Mesodermal cell (in vitro differentiated cells): ENCODE measurements at regions not wholly inside any gene's neighbourhood (a gene's known extent, or its start where the extent isn't known, plus 50 kb on each side); places are given as distances from the start of the nearest gene placed in this dataset.
"Not testable (repeated sequence)": the region's sequence is repeated elsewhere in the genome, so short reads cannot be mapped to it uniquely, and the experiment has no call there.

Experiments
- H3K27ac ChIP-seq: 2 replicates; pipeline ENCODE4 v1.7.0; 2013; ENCODE audit warnings: mild to moderate bottlenecking, low read depth, low read length, moderate library complexity; ENCODE audit not compliant: severe bottlenecking
- H3K36me3 ChIP-seq: 2 replicates; pipeline ENCODE4 v1.7.1; 2013; ENCODE audit warnings: mild to moderate bottlenecking, low read length, moderate library complexity; ENCODE audit not compliant: control insufficient read depth, insufficient read depth
- H3K4me1 ChIP-seq: one replicate; pipeline ENCODE4 v1.7.1; 2013; ENCODE audit warnings: mild to moderate bottlenecking, low read length; ENCODE audit not compliant: insufficient read depth, control insufficient read depth, poor library complexity, severe bottlenecking
- H3K4me3 ChIP-seq: 2 replicates; pipeline ENCODE4 v1.7.0; 2013; ENCODE audit warnings: low read length, control low read depth, mild to moderate bottlenecking; ENCODE audit not compliant: insufficient read depth, poor library complexity, severe bottlenecking; ENCODE audit errors: extremely low read depth
- H3K9me3 ChIP-seq: 2 replicates; pipeline ENCODE4 v1.7.1; 2013; ENCODE audit warnings: mild to moderate bottlenecking, low read length, moderate library complexity; ENCODE audit not compliant: control insufficient read depth
- WGBS, 2 experiments: methylation state at CpG; one replicate each; pipeline ENCODE4 v1.1.5; 2013; ENCODE audit warnings: missing lambda C conversion rate in 2 of 2; ENCODE audit not compliant: insufficient coverage in 2 of 2; 5-methylcytosine and 5-hydroxymethylcytosine counted together

DNA sequence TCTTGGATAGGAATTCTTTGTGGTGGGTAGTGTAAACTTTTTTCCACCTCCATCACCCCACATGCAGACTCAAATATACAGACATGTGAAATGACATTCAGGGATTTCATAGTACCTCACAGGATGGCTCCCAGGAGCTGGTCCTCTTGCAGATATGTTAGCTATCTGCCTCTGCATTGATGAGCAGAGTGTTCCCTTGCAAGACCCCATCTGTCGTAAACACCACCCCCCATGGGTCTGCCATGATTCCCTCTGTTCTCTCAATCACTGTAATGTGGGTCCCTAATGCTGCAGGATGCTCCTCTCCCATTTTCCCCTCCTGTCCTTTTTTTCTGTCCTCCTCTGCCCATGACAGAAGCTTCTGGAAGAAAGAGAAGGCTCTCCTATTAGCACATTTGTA, 391.2 kb upstream of the PODXL start:
- no peaks in the 10 kb centered on the region for H3K36me3 ChIP-seq
- no peak overlapping the region for H3K4me3 ChIP-seq
- no peaks in the 10 kb centered on the region for H3K9me3 ChIP-seq
- 82% methylated on average over 1 of the region's 1 CpG for WGBS, 2 experiments
- no peaks in the 10 kb centered on the region for H3K4me1 ChIP-seq
- no peak overlapping the region for H3K27ac ChIP-seq

DNA sequence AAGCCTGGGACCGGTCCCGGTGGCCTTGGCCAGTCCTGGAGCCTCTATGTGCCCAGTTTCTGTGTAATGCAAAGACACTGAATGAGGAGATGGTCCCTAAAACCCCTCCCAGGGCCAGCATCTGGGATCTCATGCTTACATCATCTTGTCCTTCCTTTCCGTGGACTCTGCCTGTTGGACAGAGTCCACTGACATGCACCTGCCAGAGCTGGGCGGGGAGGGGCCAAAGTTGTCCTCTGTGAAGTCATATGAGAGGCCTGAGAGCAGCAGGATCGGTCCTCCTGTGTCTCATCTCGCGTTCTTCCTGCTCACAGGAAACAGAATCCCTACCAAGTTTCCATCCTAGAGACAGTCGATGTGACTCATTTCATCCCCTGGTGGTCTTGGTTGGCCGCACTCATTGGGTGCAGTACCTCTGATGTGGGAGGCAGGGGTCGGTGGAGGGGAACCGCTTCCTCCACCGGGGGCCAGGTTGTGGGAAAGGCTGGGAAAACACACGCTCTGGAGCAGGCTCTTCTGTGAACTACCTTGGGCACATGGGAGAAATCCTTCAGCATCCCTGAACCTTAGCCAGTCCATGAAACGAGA, 389.6 kb upstream of the PODXL start:
- Histone ChIP-seq H3K27ac (no peak overlapping the region), H3K9me3 (no peaks in the 10 kb centered on the region), H3K4me3 (no peak overlapping the region), H3K36me3 (no peaks in the 10 kb centered on the region), H3K4me1 (no peaks in the 10 kb centered on the region)
- 87 to 91% methylated on average over 12 of the region's 14 CpGs for WGBS, 2 experiments

DNA sequence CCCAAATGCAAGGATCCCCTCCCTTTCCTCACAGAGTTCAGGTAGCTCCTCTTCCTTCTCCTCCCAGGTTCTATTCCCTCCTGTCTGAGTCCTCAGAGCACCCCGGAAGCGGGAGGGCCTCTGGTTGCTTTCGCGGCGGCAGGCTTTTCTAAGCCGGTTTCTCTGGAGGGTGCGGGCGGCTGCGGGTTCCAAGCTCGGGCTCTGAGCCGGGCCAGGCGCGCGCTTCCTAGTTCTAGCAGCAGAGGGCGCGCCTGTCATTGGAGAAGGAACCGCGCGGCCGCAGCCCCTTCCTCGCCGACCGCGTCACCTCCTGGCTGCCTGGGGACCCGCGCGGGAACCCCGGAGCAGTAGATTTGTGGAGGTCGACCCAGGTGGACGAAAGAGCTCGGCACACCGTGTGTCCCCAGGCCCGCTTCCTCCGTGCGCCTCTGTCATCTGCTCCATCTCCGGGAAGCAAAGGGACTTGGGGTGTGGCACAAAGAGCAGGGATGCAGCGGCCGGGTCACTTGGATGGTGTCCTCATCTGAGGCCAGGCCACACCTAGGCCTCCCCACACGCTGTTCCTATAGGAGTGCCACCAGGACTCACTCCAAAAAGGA, 389.0 kb upstream of the PODXL start:
- Histone ChIP-seq H3K4me1 (no peaks in the 10 kb centered on the region), H3K4me3 (no peak overlapping the region), H3K9me3 (no peaks in the 10 kb centered on the region), H3K36me3 (no peaks in the 10 kb centered on the region), H3K27ac (no peak overlapping the region)
- WGBS, 2 experiments = 10 to 13% methylated on average over 33 to 34 of the region's 39 CpGs

DNA sequence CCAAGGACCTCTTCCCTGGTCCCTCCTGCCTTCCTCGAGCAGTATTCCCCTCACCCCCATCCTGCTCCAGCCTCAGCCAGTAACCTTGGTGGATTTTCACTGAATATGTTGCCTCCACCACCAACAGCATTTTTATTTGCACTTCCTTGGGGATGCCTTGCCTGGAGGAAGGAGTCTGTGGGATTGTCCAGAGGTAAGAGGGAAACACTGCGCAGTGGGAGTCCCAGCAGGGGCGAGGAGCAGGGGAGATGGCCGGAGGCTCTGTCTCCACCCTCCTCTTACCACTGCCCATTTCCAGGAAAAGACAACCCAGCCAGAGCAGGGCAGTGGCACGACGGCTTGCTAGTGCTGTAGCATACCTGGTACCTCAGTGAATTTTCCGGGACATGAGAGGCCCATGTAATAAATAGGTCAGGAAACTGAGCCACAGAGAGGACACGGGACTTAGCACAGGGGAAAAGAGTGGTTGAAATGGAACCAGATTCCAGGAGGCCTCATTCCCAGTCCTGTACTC, 388.2 kb upstream of the PODXL start:
- no peaks in the 10 kb centered on the region for H3K4me1 ChIP-seq
- no peak overlapping the region for H3K4me3 ChIP-seq
- H3K27ac ChIP-seq = no peak overlapping the region
- WGBS, 2 experiments = 92 to 97% methylated on average over 5 to 7 of the region's 8 CpGs
- H3K36me3 ChIP-seq = no peaks in the 10 kb centered on the region
- H3K9me3 ChIP-seq = no peaks in the 10 kb centered on the region

DNA sequence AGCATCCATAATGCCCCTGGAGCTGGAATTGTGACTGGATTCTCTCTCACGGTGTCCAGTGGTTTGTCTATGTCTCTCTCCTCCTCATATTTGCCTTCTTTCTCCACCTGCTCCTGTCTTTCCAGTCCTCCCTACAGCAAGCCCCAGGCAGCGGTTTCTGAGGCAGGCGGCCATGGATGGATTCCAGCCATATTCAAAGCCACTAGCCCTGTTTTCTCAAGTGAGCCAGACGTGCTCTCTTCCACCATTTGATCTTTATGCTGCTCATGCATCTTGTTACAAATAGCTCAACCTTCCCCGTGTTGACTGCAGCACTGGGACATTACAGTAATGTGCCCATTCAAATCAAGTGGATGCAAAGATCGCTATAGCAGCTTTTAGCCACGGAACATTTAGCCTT, 387.2 kb upstream of the PODXL start:
- 90% methylated on average over 7 of the region's 7 CpGs for WGBS, 2 experiments
- no peaks in the 10 kb centered on the region for H3K36me3 ChIP-seq
- H3K4me1 ChIP-seq = no peaks in the 10 kb centered on the region
- H3K9me3 ChIP-seq = no peaks in the 10 kb centered on the region
- no peak overlapping the region for H3K4me3 ChIP-seq
- no peak overlapping the region for H3K27ac ChIP-seq

DNA sequence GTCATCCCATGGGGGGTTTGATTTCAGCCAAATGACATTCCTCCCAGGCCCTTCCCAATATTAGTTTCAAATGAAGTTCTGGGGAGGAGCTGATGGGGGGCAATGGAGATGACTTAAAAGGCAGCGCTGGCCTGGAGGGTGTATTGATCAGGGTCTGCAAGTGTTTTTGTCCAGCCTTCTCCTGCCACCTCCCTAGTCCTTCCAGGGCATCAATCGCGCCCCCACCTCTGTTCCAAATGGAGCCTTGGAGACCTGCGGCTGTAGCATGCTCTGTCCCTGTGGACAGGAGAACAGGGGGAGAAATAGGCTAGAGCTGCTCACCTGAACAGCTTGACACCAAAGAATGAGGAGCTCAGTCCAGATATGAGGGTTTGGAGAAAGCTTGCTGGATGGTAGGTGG, 386.8 kb upstream of the PODXL start:
- Histone ChIP-seq H3K4me3 (no peak overlapping the region), H3K4me1 (no peaks in the 10 kb centered on the region), H3K27ac (no peak overlapping the region), H3K9me3 (no peaks in the 10 kb centered on the region), H3K36me3 (no peaks in the 10 kb centered on the region)
- WGBS, 2 experiments = 50 to 75% methylated on average over 1 to 2 of the region's 4 CpGs

DNA sequence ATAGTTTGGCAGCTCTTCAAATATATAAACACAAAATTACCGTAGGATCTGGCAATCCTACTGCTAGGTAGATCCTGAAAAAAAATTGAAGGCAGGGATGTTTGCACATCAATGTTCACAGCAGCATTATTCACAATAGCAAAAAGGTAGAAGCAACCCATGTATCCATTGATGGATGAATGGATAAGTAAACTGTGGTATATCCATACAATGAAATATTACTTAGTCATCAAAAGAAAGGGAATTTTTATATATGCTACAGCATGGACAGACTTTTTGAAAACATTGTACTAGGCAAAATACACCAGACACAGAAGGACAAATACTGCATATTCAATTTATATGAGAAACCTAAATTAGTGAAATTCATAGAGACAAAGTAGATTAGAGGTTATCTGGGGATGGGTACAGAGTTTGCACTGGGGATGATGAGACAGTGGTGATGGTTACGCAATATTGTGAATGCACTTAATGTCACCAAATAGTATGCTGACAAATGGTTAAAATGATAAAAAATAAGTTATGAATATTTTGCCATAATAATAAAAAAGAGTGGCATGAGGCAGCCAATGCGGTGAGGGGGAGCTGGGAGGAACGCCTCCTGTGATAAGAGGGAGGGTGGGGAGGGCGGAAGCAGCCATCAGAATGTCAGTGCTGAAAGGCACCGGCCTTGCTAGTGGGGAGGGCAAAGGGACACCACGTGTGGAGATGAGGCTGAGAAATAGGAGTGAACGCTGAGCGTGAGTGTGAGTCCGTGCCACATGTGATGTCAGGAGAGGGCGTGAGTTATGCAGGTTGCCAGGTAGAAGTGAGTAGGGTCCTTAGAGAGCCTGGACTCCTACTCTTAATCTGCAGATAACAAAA, 386.1 kb upstream of the PODXL start:
- Histone ChIP-seq H3K4me1 (no peaks in the 10 kb centered on the region), H3K9me3 (no peaks in the 10 kb centered on the region), H3K36me3 (no peaks in the 10 kb centered on the region), H3K27ac (no peak overlapping the region), H3K4me3 (no peak overlapping the region)
- 85% methylated on average over 9 of the region's 11 CpGs for WGBS, 2 experiments

DNA sequence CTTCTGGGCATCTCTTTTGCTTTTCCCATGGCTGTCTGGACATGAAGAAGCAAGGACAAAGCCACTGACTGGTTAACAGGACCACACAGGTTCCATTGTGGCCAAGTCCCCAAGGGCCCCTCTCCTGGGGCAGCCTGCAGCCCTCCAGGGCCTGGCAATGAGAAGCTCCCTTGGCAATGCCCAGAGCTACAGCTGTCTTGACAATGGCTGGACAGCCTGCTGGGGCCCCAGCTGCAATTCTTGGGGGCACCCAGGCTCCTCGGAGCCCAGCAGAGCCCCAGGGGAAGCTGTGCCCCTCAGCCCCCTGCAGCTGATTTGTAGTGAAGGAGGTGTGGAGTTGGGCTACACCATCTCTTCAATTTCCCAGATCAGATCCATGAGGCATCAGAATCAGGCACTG, 384.9 kb upstream of the PODXL start:
- H3K27ac ChIP-seq = no peak overlapping the region
- no peak overlapping the region for H3K4me3 ChIP-seq
- WGBS, 2 experiments = no CpG with 5 or more reads among the region's 1 CpG

DNA sequence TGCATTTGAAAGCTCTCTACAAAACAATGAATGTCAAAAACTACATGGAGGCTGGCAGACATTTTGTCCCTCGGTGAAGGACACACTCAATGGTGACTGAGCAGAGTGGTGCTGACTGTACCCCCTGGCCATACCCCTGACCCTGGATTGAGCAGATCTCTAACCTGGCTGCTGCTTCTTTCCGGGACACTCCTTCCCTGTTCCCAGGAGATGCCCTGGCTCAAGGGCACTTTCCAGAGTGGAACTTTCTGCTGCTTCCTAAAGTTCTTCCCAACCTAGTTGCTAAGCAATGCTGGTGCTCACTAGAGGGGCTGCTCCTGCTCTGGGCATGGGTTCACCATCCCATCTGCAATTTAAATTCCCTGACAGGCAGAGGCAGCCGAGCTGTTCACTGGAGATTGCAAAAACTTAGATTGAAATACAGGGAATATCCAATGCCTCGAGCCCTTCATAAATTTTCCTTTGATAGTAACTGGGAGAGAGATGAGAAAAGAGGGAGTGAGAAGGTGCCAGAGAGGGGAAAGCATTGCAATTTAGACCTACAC, 384.3 kb upstream of the PODXL start:
- no peak overlapping the region for H3K27ac ChIP-seq
- no peaks in the 10 kb centered on the region for H3K4me1 ChIP-seq
- 87 to 88% methylated on average over 3 to 4 of the region's 4 CpGs for WGBS, 2 experiments
- no peak overlapping the region for H3K4me3 ChIP-seq
- H3K36me3 ChIP-seq = no peaks in the 10 kb centered on the region
- H3K9me3 ChIP-seq = no peaks in the 10 kb centered on the region

More for the DNA sequence above, 384.9 kb upstream of the PODXL start:
- no peaks in the 10 kb centered on the region for H3K4me1 ChIP-seq
- H3K9me3 ChIP-seq = no peaks in the 10 kb centered on the region
- H3K36me3 ChIP-seq = no peaks in the 10 kb centered on the region

DNA sequence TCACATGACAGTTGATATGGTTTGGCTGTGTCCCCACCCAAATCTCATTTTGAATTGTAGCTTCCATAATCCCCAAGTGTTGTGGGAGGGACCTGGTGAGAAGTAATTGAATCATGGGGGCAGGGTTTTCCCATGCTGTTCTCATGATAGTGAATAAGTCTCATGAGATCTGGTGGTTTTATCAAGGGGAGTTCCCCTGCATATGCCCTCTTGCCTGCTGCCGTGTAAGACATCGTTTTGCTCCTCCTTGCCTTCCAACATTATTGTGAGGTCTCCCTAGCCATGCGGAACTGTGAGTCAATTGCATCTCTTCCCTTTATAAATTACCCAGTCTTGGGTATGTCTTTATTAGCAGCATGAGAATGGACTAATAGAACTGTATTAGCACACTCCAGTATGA, 382.4 kb upstream of the PODXL start:
- not testable (repeated sequence) for H3K4me3 ChIP-seq, H3K9me3 ChIP-seq, H3K4me1 ChIP-seq, H3K27ac ChIP-seq, H3K36me3 ChIP-seq
- WGBS, 2 experiments = no CpG with 5 or more reads among the region's 3 CpGs
